Stimulated activated CD4-positive, alpha-beta T cell treated with anti-CD3 and anti-CD28 coated beads, Interleukin-1b, Interleukin-23, amount 100 ng/mL, for 48 hours (primary cell): ENCODE measurements at regions not wholly inside any gene's neighbourhood (a gene's known extent, or its start where the extent isn't known, plus 50 kb on each side); places are given as distances from the start of the nearest gene placed in this dataset.

ENCODE experiments used
- DNase-seq: peaks from one replicate; pipeline ENCODE4 v3.0.0-alpha.2; 2020

GRCh38 chr20:54272901-54273488 lies 65.1 kb downstream of the PFDN4 start:
- DNase-seq: no peak

GRCh38 chr20:54275359-54276111 lies 67.6 kb downstream of the PFDN4 start:
- DNase-seq: no peak

GRCh38 chr20:54276577-54277169 lies 68.8 kb downstream of the PFDN4 start:
- DNase-seq: no peak

- DNase-seq: no peak
Measured at GRCh38 chr20:54278262-54278661, 70.4 kb downstream of the PFDN4 start.

- DNase-seq: no peak
Measured at GRCh38 chr20:54282625-54283024, 74.7 kb downstream of the PFDN4 start.

- no peak for DNase-seq
Measured at GRCh38 chr20:54283253-54283652, 75.4 kb downstream of the PFDN4 start.

- DNase-seq: peak; percentile 48
Measured at GRCh38 chr20:54284928-54285704, 77.2 kb downstream of the PFDN4 start.

- DNase-seq: no peak
Measured at GRCh38 chr20:54290636-54291035, 82.7 kb downstream of the PFDN4 start.

GRCh38 chr20:54291339-54292010 lies 83.6 kb downstream of the PFDN4 start:
- no peak for DNase-seq

- DNase-seq: no peak
Measured at GRCh38 chr20:54292185-54292584, 84.3 kb downstream of the PFDN4 start.

- no peak for DNase-seq
Measured at GRCh38 chr20:54293526-54293925, 85.6 kb downstream of the PFDN4 start.

GRCh38 chr20:54294094-54294493 lies 86.2 kb downstream of the PFDN4 start:
- DNase-seq: no peak

GRCh38 chr20:54295686-54296085 lies 87.8 kb downstream of the PFDN4 start:
- no peak for DNase-seq

GRCh38 chr20:54305421-54305820 lies 97.5 kb downstream of the PFDN4 start:
- no peak for DNase-seq

- no peak for DNase-seq
Measured at GRCh38 chr20:54306985-54307710, 99.3 kb downstream of the PFDN4 start.

GRCh38 chr20:54308804-54309203 lies 100.9 kb downstream of the PFDN4 start:
- DNase-seq: no peak

- no peak for DNase-seq
Measured at GRCh38 chr20:54318892-54319291, 111.0 kb downstream of the PFDN4 start.

GRCh38 chr20:54320148-54320607 lies 112.3 kb downstream of the PFDN4 start:
- DNase-seq: no peak

GRCh38 chr20:54321352-54322087 lies 113.6 kb downstream of the PFDN4 start:
- no peak for DNase-seq

GRCh38 chr20:54323227-54323734 lies 115.4 kb downstream of the PFDN4 start:
- DNase-seq: no peak

- no peak for DNase-seq
Measured at GRCh38 chr20:54324041-54324440, 116.2 kb downstream of the PFDN4 start.
